ENCODE measurements at regions not wholly inside any gene's neighbourhood (a gene's known extent, or its start where the extent isn't known, plus 50 kb on each side); places are given as distances from the start of the nearest gene placed in this dataset.

DNA sequence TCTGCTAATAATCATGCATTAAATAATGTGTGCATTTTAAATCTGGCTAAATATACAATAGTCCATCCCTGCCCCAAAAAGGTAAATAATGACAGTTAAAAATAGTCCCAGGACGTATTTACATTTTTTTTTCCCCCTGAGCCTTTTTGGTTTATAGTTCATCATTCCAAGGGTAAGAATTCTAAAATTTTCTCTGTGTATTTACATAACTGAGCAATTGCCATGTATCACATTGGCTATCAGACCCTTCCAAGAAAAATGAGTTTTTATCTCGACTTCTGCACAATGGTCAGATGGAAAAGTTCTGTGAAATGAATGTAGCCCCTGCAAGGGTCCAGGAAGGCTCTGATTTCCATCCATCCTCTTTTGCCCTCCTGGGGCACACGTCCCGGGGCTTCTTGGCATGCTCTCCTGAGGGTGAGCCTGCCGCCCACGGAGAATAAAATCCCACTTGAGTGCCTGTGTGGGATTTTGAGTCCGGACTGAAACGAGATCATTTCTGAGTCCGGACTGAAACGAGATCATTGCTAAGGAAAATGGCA, 94.1 kb upstream of the ANO1 start:
- TF ChIP-seq, protein P1, sequence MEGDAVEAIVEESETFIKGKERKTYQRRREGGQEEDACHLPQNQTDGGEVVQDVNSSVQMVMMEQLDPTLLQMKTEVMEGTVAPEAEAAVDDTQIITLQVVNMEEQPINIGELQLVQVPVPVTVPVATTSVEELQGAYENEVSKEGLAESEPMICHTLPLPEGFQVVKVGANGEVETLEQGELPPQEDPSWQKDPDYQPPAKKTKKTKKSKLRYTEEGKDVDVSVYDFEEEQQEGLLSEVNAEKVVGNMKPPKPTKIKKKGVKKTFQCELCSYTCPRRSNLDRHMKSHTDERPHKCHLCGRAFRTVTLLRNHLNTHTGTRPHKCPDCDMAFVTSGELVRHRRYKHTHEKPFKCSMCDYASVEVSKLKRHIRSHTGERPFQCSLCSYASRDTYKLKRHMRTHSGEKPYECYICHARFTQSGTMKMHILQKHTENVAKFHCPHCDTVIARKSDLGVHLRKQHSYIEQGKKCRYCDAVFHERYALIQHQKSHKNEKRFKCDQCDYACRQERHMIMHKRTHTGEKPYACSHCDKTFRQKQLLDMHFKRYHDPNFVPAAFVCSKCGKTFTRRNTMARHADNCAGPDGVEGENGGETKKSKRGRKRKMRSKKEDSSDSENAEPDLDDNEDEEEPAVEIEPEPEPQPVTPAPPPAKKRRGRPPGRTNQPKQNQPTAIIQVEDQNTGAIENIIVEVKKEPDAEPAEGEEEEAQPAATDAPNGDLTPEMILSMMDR (IDR thresholded peaks at IDR 0.05): no peak
- no peaks in the 10 kb centered on the region for H3K36me3 ChIP-seq
- DNase-seq (no peak), ATAC-seq (no peak)
- peaks cover 5% of the 10 kb centered on the region for H3K4me1 ChIP-seq
- H3K9me3 ChIP-seq: no peaks in the 10 kb centered on the region
- no peak overlapping the region for H3K4me3 ChIP-seq
- peaks cover 42% of the 10 kb centered on the region for H3K27me3 ChIP-seq
- intact Hi-C loops (cut with DNase I): no loop called here
- no peak overlapping the region for H3K27ac ChIP-seq

DNA sequence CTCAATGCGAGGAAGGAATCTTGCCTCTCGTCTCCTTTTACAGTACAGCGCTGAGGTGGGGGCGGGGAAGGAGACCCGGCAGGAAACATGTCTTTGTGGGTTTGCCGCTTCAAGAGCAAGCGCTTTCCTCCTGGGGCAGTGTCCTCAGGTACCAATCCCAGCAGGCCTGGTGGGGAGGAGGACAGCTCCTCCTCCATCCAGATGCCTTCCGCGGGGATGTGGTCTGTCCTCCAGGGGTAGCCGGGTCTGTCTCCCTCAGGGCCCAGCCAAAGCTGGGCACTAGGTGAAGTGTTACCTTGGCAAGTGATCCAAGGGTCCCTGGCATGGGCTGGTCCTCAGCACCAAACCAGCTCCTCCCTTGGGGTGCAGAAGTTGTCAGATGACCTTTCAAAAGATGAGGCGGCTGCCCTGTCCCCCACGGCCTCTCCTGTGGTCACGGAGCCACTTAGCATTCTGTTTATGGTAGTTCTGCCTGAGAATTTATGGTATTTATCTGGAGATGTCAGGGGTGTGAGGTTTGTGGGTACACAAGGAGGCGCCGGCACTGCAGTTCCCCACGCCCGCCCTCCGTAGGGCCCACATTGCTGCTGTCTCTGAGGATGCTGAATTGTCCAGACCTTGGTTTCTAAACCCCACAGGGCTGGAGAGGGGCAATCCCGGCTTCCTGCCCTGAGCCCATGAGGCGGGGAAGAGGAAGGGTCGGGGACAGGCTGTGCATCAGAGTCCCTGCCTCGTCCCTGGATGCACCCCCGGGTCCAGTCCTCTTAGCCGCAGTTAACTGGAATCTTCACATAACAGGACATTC, 93.5 kb upstream of the ANO1 start:
- no peak for ATAC-seq

DNA sequence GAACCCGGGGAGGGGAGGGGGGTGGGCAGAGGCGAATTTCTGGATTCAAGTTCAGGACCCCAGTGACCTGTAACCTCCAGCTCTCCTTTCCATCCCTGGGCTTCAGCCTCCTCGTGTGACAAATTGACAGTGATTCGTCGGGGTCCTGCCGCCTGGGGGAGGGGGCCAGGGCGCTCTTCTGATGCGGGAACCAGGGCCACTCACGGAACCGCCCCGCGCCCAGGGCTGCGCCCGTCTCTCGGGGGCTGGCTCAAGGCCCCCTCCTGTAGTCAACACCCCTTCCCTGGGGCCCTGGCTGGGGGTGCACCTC, 92.8 kb upstream of the ANO1 start:
- intact Hi-C loops (cut with DNase I): no loop called here
- H3K27ac ChIP-seq: peak overlapping the region; percentile 65
- ATAC-seq (no peak), DNase-seq (no peak)
- TF ChIP-seq, protein P1 (IDR thresholded peaks at IDR 0.05): no peak
- no peaks in the 10 kb centered on the region for H3K36me3 ChIP-seq
- no peaks in the 10 kb centered on the region for H3K4me1 ChIP-seq
- no peaks in the 10 kb centered on the region for H3K9me3 ChIP-seq
- H3K4me3 ChIP-seq: peak overlapping the region; percentile 48
- peaks cover 42% of the 10 kb centered on the region for H3K27me3 ChIP-seq

More for the DNA sequence above, 93.5 kb upstream of the ANO1 start:
- H3K4me1 ChIP-seq: peaks cover 2% of the 10 kb centered on the region
- H3K27me3 ChIP-seq: peaks cover 42% of the 10 kb centered on the region
- no peaks in the 10 kb centered on the region for H3K9me3 ChIP-seq
- H3K36me3 ChIP-seq: no peaks in the 10 kb centered on the region
- TF ChIP-seq, protein P1 (IDR thresholded peaks at IDR 0.05): no peak
- DNase-seq: peak; percentile 49
- no peak overlapping the region for H3K4me3 ChIP-seq
- intact Hi-C loops (cut with DNase I): no loop called here
- no peak overlapping the region for H3K27ac ChIP-seq

DNA sequence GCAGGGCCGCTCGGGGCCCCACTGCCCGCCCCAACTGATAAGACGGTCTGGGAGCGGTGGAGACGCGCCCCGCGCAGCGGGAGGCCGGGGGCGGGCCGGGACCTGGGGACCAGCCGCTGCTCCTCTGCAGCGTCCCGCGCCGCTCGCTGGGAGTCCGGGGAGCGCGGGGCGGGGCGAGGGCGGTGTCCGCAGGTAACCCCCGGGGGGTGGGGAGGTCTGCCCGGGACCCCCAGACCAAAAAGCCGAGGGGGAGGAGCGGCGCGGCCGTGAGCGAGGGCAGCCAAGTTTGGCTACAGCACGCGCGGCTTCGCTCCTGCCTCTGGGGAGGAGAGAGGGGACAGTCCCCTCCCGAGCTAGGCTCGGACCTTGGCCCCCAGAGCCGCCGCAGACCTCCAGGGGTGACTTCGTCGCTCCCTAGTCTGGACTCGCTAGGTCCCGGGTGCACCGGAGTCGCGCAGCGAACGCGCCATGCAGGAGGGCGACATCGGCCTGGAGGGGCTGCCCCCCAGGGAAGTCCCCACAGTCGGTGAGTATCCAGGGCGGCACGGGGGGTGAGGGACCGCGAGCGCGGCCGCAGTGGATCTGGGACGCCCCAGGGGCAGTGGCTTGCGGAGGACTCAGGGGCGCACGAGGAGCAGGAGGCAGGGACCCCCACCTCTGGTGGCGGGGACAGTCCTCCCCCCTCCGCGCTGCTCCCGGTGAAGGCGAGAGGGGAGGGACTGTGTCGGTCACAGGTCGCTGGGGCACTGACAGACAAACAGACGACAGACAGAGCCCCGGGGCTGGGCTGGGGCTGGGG, 92.3 kb upstream of the ANO1 start:
- Histone ChIP-seq H3K36me3 (no peaks in the 10 kb centered on the region), H3K4me3 (peak overlapping the region; percentile 48), H3K27me3 (peaks cover 42% of the 10 kb centered on the region), H3K27ac (peak overlapping the region; percentile 65), H3K4me1 (no peaks in the 10 kb centered on the region), H3K9me3 (no peaks in the 10 kb centered on the region)
- intact Hi-C loops (cut with DNase I): no loop called here
- DNase-seq: peak; percentile 61
- peak; percentile 7 for ATAC-seq
- TF ChIP-seq, protein P1 (IDR thresholded peaks at IDR 0.05): no peak

DNA sequence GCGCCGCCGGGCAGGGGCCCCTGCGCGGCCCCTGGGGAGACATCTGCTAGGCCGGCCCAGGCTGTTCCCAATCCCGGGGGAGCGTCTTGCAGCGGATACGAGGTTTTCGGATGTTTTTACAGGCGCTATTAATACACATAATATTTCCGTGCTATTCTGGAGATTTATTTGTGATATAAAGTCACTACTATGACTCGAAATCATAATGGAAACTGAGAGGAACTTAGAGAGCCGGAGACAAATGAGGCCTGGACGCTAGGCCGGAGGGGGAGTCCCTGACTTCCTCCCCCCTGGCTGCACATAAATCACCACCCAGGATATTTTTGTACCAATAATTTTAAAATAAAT, 91.7 kb upstream of the ANO1 start:
- TF ChIP-seq, protein P1 (IDR thresholded peaks at IDR 0.05): no peak
- intact Hi-C loops (cut with DNase I): no loop called here
- peaks cover 42% of the 10 kb centered on the region for H3K27me3 ChIP-seq
- DNase-seq (peak; percentile 2), ATAC-seq (no peak)
- H3K36me3 ChIP-seq: no peaks in the 10 kb centered on the region
- H3K4me1 ChIP-seq: no peaks in the 10 kb centered on the region
- no peaks in the 10 kb centered on the region for H3K9me3 ChIP-seq
- H3K4me3 ChIP-seq: peak overlapping the region; percentile 48
- H3K27ac ChIP-seq: peak overlapping the region; percentile 65
